ENCODE measurements at regions not wholly inside any gene's neighbourhood (a gene's known extent, or its start where the extent isn't known, plus 50 kb on each side); places are given as distances from the start of the nearest gene placed in this dataset.
"Not testable (repeated sequence)": the region's sequence is repeated elsewhere in the genome, so short reads cannot be mapped to it uniquely, and the experiment has no call there.

GRCh38 chrX:128780934-128781333, 728.7 kb upstream of the ACTRT1 start:
- DNase-seq (ENCODE audit: low spot score): no peak

- no peak for DNase-seq (ENCODE audit: low spot score)
These were observed 717.3 kb upstream of the ACTRT1 start for GRCh38 chrX:128769495-128769894.

GRCh38 chrX:128759745-128760144, 707.5 kb upstream of the ACTRT1 start:
- DNase-seq (ENCODE audit: low spot score): no peak

GRCh38 chrX:128759177-128759576, 707.0 kb upstream of the ACTRT1 start:
- DNase-seq (ENCODE audit: low spot score): no peak

- no peak for DNase-seq (ENCODE audit: low spot score)
These were observed 701.9 kb upstream of the ACTRT1 start for GRCh38 chrX:128754130-128754529.

- DNase-seq (ENCODE audit: low spot score): no peak
These were observed 687.3 kb upstream of the ACTRT1 start for GRCh38 chrX:128739539-128739938.

GRCh38 chrX:128728943-128729342, 676.7 kb upstream of the ACTRT1 start:
- no peak for DNase-seq (ENCODE audit: low spot score)

- no peak for DNase-seq (ENCODE audit: low spot score)
These were observed 665.7 kb upstream of the ACTRT1 start for GRCh38 chrX:128717635-128718578.

- DNase-seq (ENCODE audit: low spot score): no peak
These were observed 662.2 kb upstream of the ACTRT1 start for GRCh38 chrX:128714425-128714824.

- no peak for DNase-seq (ENCODE audit: low spot score)
These were observed 647.6 kb upstream of the ACTRT1 start for GRCh38 chrX:128699716-128700285.

- no peak for DNase-seq (ENCODE audit: low spot score)
These were observed 646.5 kb upstream of the ACTRT1 start for GRCh38 chrX:128698573-128699181.

GRCh38 chrX:128691872-128692271, 639.7 kb upstream of the ACTRT1 start:
- no peak for DNase-seq (ENCODE audit: low spot score)

- DNase-seq (ENCODE audit: low spot score): no peak
These were observed 633.2 kb upstream of the ACTRT1 start for GRCh38 chrX:128685387-128685786.

- no peak for DNase-seq (ENCODE audit: low spot score)
These were observed 624.4 kb upstream of the ACTRT1 start for GRCh38 chrX:128676651-128677050.

GRCh38 chrX:128674326-128675086, 622.3 kb upstream of the ACTRT1 start:
- not testable (repeated sequence) for DNase-seq (ENCODE audit: low spot score)

- DNase-seq (ENCODE audit: low spot score): no peak
These were observed 612.0 kb upstream of the ACTRT1 start for GRCh38 chrX:128664211-128664610.

- no peak for DNase-seq (ENCODE audit: low spot score)
These were observed 601.4 kb upstream of the ACTRT1 start for GRCh38 chrX:128653524-128654060.

GRCh38 chrX:128650326-128650725, 598.1 kb upstream of the ACTRT1 start:
- DNase-seq (ENCODE audit: low spot score): no peak

GRCh38 chrX:128634754-128635153, 582.6 kb upstream of the ACTRT1 start:
- no peak for DNase-seq (ENCODE audit: low spot score)

- no peak for DNase-seq (ENCODE audit: low spot score)
These were observed 571.2 kb upstream of the ACTRT1 start for GRCh38 chrX:128623361-128623760.

GRCh38 chrX:128622296-128622695, 570.1 kb upstream of the ACTRT1 start:
- DNase-seq (ENCODE audit: low spot score): no peak

GRCh38 chrX:128619490-128619889, 567.3 kb upstream of the ACTRT1 start:
- no peak for DNase-seq (ENCODE audit: low spot score)

Data from hematopoietic multipotent progenitor cell treated with erythropoietin and hydrocortisone succinate and interleukin-3 and kit ligand, for 17 days (in vitro differentiated cells).